GM21447 (cell line): ENCODE measurements at regions not wholly inside any gene's neighbourhood (a gene's known extent, or its start where the extent isn't known, plus 50 kb on each side); places are given as distances from the start of the nearest gene placed in this dataset.

ENCODE experiments used
- ATAC-seq: cut with Tn5 transposase; IDR thresholded peaks from one replicate; pipeline ENCODE4 v1.9.1; 2021; ENCODE audit not compliant: unreplicated experiment

GRCh38 chr1:222370913-222371675, 176.8 kb downstream of the HHIPL2 start:
- ATAC-seq = no peak

DNA sequence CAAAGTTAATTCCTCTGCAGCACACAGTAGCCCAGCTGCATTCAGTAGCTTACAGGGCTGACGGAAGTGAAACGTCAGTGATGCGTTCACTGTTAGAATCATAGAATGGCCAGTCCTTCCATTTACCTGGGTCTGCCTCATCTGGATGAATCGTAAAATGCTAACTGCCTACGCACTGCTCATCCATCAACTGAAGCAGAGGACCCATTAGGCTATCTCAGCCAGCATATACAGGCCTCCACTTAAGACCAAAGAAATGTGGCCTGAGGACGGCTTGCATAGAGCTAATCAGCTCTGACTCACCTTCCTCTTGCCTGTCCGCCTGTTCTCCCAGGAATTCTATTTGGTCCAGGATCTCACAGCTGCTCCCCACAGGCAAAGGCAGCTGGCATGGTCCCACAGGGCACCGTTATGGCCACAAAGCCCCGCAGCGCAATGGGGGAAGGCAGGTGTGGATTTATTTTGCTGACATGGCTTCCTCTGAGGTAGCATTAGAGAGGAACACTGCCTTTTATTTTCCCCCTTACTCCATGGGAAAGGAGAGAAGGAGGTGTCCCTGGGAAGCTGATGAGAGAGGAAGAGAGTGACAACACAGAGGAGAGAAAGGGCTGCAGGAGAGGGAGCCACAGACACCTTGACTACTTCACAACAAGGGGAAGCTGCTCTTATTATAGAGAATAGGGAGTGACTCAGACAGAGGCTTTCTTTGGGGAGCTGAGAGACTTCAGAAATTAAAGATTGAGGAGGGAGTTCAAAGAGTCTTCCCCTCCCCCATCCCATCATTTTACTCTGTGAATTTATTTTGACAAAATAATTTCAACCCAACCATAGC, 177.6 kb downstream of the HHIPL2 start:
- no peak for ATAC-seq

GRCh38 chr1:222369148-222369547, 178.8 kb downstream of the HHIPL2 start:
- ATAC-seq = no peak

DNA sequence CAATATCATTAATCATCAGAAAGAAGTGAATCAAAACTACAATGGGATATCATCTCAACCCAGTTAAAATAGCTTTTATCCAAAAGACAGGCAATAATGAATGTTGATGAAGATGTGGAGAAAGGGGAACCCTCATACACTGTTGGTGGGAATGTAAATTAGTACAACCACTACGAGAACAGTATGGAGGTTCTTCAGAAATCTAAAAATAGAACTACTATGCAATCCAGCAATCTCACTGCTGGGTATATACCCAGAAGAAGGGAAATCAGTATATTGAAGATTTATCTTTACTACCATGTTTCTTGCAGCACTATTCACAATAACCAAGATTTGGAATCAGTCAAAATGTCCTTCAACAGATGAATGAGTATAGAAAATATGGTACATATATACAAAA, 189.8 kb downstream of the HHIPL2 start:
- ATAC-seq = no peak

DNA sequence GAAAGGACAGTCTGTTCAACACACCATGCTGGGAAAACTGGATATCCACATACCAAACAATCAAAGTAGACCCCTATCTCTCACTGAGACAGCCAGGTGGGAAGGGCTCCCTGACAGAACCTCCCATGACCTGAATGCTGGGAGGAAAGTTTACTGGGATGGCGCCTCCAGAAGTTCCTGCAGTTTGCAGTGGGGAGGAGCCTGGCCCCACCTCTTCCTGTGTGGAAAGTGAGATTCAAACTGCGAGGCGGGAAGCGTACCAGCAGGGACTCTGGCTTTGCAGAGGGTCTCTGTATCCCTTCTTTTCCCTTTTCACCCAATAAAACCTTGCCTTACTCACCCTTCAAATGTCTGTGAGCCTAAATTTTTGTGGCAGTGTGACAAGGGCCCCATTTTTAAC, 190.7 kb downstream of the HHIPL2 start:
- no peak for ATAC-seq

GRCh38 chr1:222347627-222348026, 200.3 kb downstream of the HHIPL2 start:
- no peak for ATAC-seq

GRCh38 chr1:222346955-222347354, 200.9 kb downstream of the HHIPL2 start:
- no peak for ATAC-seq

DNA sequence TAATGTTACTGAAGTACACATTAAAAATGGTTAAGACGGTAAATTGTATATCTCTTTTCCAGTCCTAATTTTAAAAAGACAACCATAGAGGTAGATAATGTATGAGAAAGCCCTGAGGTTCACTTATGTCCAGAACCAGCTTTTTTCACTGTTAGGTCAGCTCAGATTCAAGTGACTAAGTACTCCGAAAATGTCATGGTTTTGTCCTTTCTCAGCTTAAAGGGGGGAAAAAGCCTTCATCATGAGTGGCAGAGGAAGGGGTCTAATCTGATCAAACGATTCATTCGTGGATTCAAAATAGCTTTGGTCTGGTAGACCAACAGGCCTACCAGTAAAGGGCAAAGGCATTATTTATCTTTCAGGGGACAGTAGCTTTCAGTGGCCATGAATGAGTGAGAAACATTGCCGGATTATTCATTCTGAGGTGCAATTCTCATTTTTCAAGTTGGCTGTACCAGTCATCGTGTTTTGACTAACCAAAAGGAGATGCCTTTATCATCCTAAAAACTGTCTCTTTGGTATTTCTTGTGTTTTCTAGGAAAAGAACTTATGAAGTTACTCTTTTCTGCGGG, 208.4 kb downstream of the HHIPL2 start:
- no peak for ATAC-seq

DNA sequence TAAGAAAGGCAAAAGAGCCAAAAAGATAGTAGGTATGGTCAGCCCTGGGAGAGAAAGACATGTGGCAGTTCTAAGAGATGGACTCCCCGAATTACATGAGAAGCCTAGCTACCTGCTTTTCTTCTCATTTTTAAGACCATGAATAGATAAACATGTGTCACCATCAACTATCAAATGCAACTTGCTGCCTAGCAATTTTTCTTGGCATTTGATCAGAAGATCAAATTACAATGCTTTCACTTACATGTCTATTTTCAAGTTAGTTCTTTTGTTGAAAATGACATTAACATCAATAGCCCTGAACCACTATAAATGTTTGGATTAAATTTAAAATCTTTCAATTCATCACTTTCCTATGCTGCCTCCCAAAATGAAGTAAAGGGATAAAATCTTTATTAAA, 212.3 kb downstream of the HHIPL2 start:
- ATAC-seq = no peak

DNA sequence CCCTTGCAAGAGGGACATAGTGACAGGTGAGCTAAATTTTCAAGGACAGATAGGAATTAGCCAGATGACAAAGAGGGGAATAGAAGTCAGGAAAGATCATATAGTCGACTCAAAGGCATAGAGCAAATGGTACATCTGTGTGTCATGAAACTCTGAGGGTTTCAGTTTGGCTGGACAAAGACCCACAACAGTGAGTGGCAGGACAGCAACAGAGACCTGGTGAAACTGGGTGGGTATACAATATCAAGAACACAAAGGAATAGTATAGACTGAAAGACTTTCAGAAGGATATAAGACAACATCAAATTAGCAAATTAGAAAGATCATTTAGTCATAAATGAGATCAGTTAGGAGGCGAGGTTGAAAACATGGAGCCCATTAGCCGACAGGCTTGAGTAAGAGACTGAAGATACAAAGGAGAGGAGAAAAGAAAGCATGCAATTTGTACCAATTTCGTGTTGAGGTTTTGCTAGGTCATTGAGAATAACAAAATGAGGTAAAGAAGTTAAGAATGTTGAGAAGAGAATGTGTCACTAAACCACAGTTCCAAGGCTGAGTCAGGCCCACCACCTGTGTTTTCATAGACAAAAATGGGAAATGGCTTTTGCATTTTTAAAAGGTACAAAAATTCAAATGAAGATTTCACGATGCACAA, 213.8 kb downstream of the HHIPL2 start:
- no peak for ATAC-seq

- no peak for ATAC-seq
Measured at GRCh38 chr1:222331765-222332164, 216.1 kb downstream of the HHIPL2 start.

DNA sequence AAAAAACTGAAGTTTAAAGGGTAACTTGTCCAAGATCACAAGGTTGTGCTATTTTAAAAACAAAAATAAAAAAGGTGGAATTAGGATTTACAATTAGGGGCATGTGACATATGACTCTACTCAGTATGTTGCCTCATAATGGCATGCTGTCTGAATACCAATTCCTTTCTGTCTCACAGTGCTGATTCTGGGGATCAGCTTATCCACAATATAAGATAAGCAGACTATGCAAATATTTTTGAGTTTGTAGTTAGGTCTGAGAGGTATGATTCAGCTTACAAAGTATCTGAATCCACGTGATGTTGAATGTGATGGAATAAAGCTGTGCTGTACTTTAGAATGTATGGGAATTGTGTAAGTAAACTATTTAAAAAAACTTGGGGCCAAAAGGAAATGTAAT, 216.6 kb downstream of the HHIPL2 start:
- ATAC-seq = no peak

- no peak for ATAC-seq
Measured at GRCh38 chr1:222329493-222330045, 218.3 kb downstream of the HHIPL2 start.

DNA sequence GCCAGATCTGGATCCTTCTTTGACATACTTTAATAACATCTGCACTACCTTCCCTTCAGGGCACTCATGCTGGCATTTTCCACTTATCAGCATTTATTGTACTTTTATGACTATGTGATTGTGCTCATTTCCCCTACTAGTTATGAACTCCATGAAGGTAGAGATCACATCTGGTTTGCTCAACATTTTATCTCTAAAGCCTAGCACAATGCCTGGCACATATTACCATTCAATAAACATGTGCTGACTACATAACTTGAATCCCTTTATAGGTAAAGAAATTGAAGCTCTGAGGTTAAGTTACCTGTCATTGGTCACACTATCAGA, 221.2 kb downstream of the HHIPL2 start:
- no peak for ATAC-seq

GRCh38 chr1:222326006-222326709, 221.7 kb downstream of the HHIPL2 start:
- no peak for ATAC-seq

DNA sequence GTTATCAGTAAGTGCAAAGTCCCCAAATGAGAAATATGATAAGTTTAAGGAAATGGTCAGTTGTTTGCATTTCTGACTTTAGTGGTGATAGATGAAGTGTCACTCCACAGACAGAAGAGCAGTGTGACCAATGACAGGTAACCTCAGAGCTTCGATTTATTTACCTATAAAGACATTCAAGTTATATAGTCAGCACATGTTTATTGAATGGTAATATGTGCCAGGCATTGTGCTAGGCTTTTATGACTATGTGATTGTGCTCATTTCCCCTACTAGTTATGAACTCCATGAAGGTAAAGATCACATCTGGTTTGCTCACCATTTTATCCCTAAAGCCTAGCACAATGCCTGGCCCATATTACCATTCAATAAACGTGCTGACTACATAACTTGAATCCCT, 222.4 kb downstream of the HHIPL2 start:
- ATAC-seq = no peak

DNA sequence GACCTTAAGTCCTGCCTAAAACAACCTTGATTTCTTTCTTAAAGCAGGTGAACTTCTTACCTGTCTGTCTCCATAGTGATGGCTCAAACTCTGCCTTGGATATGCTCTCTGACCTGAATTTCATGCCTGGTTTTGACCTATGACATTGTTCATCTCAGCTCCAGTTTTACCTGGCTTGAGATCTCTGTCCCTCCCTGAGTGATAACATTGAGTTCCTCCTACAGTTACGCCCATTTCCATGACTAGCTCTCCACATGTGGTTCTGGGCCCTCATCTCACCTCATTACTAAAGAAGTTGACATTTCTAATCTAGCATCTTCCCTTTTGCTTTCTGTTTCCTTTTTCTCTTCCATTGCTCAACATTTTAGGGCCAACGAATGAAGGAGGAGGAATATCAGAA, 233.1 kb downstream of the HHIPL2 start:
- no peak for ATAC-seq

GRCh38 chr1:222310836-222311235, 237.1 kb downstream of the HHIPL2 start:
- ATAC-seq = no peak

GRCh38 chr1:222307621-222308020, 240.3 kb downstream of the HHIPL2 start:
- ATAC-seq = no peak

GRCh38 chr1:222306512-222306911, 241.4 kb downstream of the HHIPL2 start:
- no peak for ATAC-seq

- ATAC-seq = no peak
Measured at GRCh38 chr1:222306011-222306410, 241.9 kb downstream of the HHIPL2 start.
